ENCODE measurements at regions not wholly inside any gene's neighbourhood (a gene's known extent, or its start where the extent isn't known, plus 50 kb on each side); places are given as distances from the start of the nearest gene placed in this dataset.

DNA sequence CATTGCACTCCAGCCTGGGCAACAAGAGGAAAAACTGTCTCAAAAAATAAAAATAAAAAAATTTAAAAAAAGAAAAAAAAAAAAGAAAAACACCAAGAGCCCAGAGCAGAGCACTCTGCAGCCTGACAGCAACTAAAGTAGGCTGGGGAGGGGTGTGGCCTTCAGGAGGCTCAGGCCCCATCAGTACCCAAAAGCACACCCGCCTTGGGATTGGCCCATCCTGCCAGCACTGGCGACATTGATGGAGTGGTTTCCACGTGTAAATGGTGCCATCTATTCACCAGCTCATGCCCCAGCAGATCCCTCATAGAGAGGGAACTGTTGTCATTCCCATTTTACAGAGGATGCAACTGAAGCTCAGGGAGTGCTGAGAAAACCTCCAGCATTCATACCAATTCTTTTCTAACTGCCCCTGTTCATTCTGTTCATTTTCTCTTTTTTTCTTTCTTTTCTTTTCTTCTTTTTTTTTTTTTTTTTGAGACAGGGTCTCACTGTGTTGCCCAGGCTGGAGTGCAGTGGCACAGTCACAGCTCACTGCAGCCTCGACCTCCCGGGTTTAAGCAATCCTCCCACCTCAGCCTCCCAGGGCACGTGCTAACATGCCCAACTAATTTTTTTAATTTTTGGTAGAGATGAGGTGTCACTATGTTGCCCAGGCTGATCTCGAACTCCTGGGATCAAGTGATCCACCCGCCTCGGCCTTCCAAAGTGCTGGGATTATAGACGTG lies 89.3 kb downstream of the IRF2BPL start:
- TF ChIP-seq, protein P1, sequence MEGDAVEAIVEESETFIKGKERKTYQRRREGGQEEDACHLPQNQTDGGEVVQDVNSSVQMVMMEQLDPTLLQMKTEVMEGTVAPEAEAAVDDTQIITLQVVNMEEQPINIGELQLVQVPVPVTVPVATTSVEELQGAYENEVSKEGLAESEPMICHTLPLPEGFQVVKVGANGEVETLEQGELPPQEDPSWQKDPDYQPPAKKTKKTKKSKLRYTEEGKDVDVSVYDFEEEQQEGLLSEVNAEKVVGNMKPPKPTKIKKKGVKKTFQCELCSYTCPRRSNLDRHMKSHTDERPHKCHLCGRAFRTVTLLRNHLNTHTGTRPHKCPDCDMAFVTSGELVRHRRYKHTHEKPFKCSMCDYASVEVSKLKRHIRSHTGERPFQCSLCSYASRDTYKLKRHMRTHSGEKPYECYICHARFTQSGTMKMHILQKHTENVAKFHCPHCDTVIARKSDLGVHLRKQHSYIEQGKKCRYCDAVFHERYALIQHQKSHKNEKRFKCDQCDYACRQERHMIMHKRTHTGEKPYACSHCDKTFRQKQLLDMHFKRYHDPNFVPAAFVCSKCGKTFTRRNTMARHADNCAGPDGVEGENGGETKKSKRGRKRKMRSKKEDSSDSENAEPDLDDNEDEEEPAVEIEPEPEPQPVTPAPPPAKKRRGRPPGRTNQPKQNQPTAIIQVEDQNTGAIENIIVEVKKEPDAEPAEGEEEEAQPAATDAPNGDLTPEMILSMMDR (conservative IDR thresholded peaks at IDR 0.05 in 1 of 2, IDR thresholded peaks at IDR 0.05 in 1 of 2; ENCODE audit: low read depth in 1 of 2, low read length in 2 of 2), result no peak
- TF ChIP-seq EZH2 (IDR thresholded peaks at IDR 0.05; ENCODE audit: low read length, missing control alignments), result no peak
